ENCODE measurements at regions not wholly inside any gene's neighbourhood (a gene's known extent, or its start where the extent isn't known, plus 50 kb on each side); places are given as distances from the start of the nearest gene placed in this dataset.

- Mint-ChIP-seq H3K27me3 (ENCODE audit: unreplicated experiment) (no peaks in the 10 kb centered on the region), H3K4me3 (ENCODE audit: low read depth, unreplicated experiment) (no peak overlapping the region), H3K4me1 (ENCODE audit: low read depth, unreplicated experiment) (no peaks in the 10 kb centered on the region), H3K9me3 (ENCODE audit: low read depth, unreplicated experiment) (no peaks in the 10 kb centered on the region), H3K36me3 (ENCODE audit: insufficient read depth, unreplicated experiment) (no peaks in the 10 kb centered on the region), H3K27ac (ENCODE audit: unreplicated experiment) (no peak overlapping the region)
- no TSS peak for BruUV-seq (replicated peaks)
- TF ChIP-seq CTCF (IDR thresholded peaks at IDR 0.05; ENCODE audit: unreplicated experiment) = no peak
- no peak for DNase-seq
- intact Hi-C loops (cut with micrococcal nuclease; ENCODE audit: unreplicated experiment) = loop anchor here (10.0 kb wide), 1 partner anchor 285 kb away; no protein-coding TSS in a partner anchor
- CTCF ChIA-PET = no interaction called here
Observed at GRCh38 chr6:145349950-145350510, 385.3 kb downstream of the EPM2A start.

GRCh38 chr6:145350928-145351327 lies 384.4 kb downstream of the EPM2A start:
- BruUV-seq (replicated peaks) = no TSS peak
- no peak for DNase-seq
- Mint-ChIP-seq H3K27me3 (ENCODE audit: unreplicated experiment) (no peaks in the 10 kb centered on the region), H3K4me3 (ENCODE audit: low read depth, unreplicated experiment) (no peak overlapping the region), H3K4me1 (ENCODE audit: low read depth, unreplicated experiment) (no peaks in the 10 kb centered on the region), H3K27ac (ENCODE audit: unreplicated experiment) (no peak overlapping the region), H3K9me3 (ENCODE audit: low read depth, unreplicated experiment) (no peaks in the 10 kb centered on the region), H3K36me3 (ENCODE audit: insufficient read depth, unreplicated experiment) (no peaks in the 10 kb centered on the region)
- intact Hi-C loops (cut with micrococcal nuclease; ENCODE audit: unreplicated experiment) = loop anchor here (10.0 kb wide), 1 partner anchor 284 kb away; no protein-coding TSS in a partner anchor
- TF ChIP-seq CTCF (IDR thresholded peaks at IDR 0.05; ENCODE audit: unreplicated experiment) = no peak
- CTCF ChIA-PET = no interaction called here

- H3K27me3 Mint-ChIP-seq (ENCODE audit: unreplicated experiment) = no peaks in the 10 kb centered on the region
- no peaks in the 10 kb centered on the region for H3K4me1 Mint-ChIP-seq (ENCODE audit: low read depth, unreplicated experiment)
- BruUV-seq (replicated peaks) = no TSS peak
- H3K36me3 Mint-ChIP-seq (ENCODE audit: insufficient read depth, unreplicated experiment) = no peaks in the 10 kb centered on the region
- H3K9me3 Mint-ChIP-seq (ENCODE audit: low read depth, unreplicated experiment) = no peaks in the 10 kb centered on the region
- no peak overlapping the region for H3K4me3 Mint-ChIP-seq (ENCODE audit: low read depth, unreplicated experiment)
- TF ChIP-seq CTCF (IDR thresholded peaks at IDR 0.05; ENCODE audit: unreplicated experiment) = no peak
- H3K27ac Mint-ChIP-seq (ENCODE audit: unreplicated experiment) = no peak overlapping the region
- DNase-seq = no peak
- CTCF ChIA-PET = interaction anchor here (0.9 kb wide), 1 partner anchor 281 kb away, joined by 3 read pairs; no protein-coding TSS in a partner anchor
- intact Hi-C loops (cut with micrococcal nuclease; ENCODE audit: unreplicated experiment) = loop anchor here (10.0 kb wide), 1 partner anchor 282 kb away; no protein-coding TSS in a partner anchor
Observed at GRCh38 chr6:145352382-145353080, 382.8 kb downstream of the EPM2A start.

GRCh38 chr6:145360865-145361264 lies 374.5 kb downstream of the EPM2A start:
- CTCF ChIA-PET = no interaction called here
- no TSS peak for BruUV-seq (replicated peaks)
- no peak overlapping the region for H3K27ac Mint-ChIP-seq (ENCODE audit: unreplicated experiment)
- intact Hi-C loops (cut with micrococcal nuclease; ENCODE audit: unreplicated experiment) = no loop called here
- no peak overlapping the region for H3K4me3 Mint-ChIP-seq (ENCODE audit: low read depth, unreplicated experiment)
- H3K36me3 Mint-ChIP-seq (ENCODE audit: insufficient read depth, unreplicated experiment) = no peaks in the 10 kb centered on the region
- no peaks in the 10 kb centered on the region for H3K4me1 Mint-ChIP-seq (ENCODE audit: low read depth, unreplicated experiment)
- DNase-seq = no peak
- H3K9me3 Mint-ChIP-seq (ENCODE audit: low read depth, unreplicated experiment) = peaks cover 2% of the 10 kb centered on the region
- H3K27me3 Mint-ChIP-seq (ENCODE audit: unreplicated experiment) = no peaks in the 10 kb centered on the region
- TF ChIP-seq CTCF (IDR thresholded peaks at IDR 0.05; ENCODE audit: unreplicated experiment) = no peak
